Ecto neural progenitor cell (in vitro differentiated cells): ENCODE measurements at regions not wholly inside any gene's neighbourhood (a gene's known extent, or its start where the extent isn't known, plus 50 kb on each side); places are given as distances from the start of the nearest gene placed in this dataset.

Experiments used
- DNase-seq: peaks from one replicate; pipeline ENCODE4 v3.0.0-alpha.2; 2018; ENCODE audit warnings: low spot score

- DNase-seq: no peak
Measured at GRCh38 chr6:71430018-71430417, 141.4 kb downstream of the OGFRL1 start.

- no peak for DNase-seq
Measured at GRCh38 chr6:71433441-71433840, 144.8 kb downstream of the OGFRL1 start.

GRCh38 chr6:71444222-71444621 is 155.6 kb downstream of the OGFRL1 start:
- no peak for DNase-seq

- DNase-seq: no peak
Measured at GRCh38 chr6:71446057-71446456, 157.4 kb downstream of the OGFRL1 start.

GRCh38 chr6:71446470-71446869 is 157.9 kb downstream of the OGFRL1 start:
- no peak for DNase-seq

GRCh38 chr6:71452697-71453370 is 164.2 kb downstream of the OGFRL1 start:
- DNase-seq: no peak

GRCh38 chr6:71453371-71453706 is 164.7 kb downstream of the OGFRL1 start:
- DNase-seq: no peak

- no peak for DNase-seq
Measured at GRCh38 chr6:71454056-71454455, 165.4 kb downstream of the OGFRL1 start.

GRCh38 chr6:71457929-71458328 is 169.3 kb downstream of the OGFRL1 start:
- DNase-seq: no peak

- no peak for DNase-seq
Measured at GRCh38 chr6:71459162-71459561, 170.6 kb downstream of the OGFRL1 start.

GRCh38 chr6:71460933-71461332 is 172.3 kb downstream of the OGFRL1 start:
- no peak for DNase-seq

- DNase-seq: no peak
Measured at GRCh38 chr6:71463061-71463460, 174.4 kb downstream of the OGFRL1 start.

GRCh38 chr6:71465096-71465495 is 176.5 kb downstream of the OGFRL1 start:
- DNase-seq: no peak

- DNase-seq: no peak
Measured at GRCh38 chr6:71466362-71466761, 177.8 kb downstream of the OGFRL1 start.

- no peak for DNase-seq
Measured at GRCh38 chr6:71468038-71468437, 179.4 kb downstream of the OGFRL1 start.

- no peak for DNase-seq
Measured at GRCh38 chr6:71468841-71469700, 180.5 kb downstream of the OGFRL1 start.

GRCh38 chr6:71471718-71472117 is 183.1 kb downstream of the OGFRL1 start:
- no peak for DNase-seq

GRCh38 chr6:71473926-71474325 is 185.3 kb downstream of the OGFRL1 start:
- no peak for DNase-seq

- DNase-seq: no peak
Measured at GRCh38 chr6:71474942-71475341, 186.3 kb downstream of the OGFRL1 start.

- no peak for DNase-seq
Measured at GRCh38 chr6:71476371-71476770, 187.8 kb downstream of the OGFRL1 start.

GRCh38 chr6:71476872-71477271 is 188.3 kb downstream of the OGFRL1 start:
- DNase-seq: no peak

- DNase-seq: no peak
Measured at GRCh38 chr6:71478834-71479541, 190.4 kb downstream of the OGFRL1 start.

GRCh38 chr6:71480577-71480976 is 192.0 kb downstream of the OGFRL1 start:
- no peak for DNase-seq
